Fibroblast of lung (primary cell): ENCODE measurements at regions not wholly inside any gene's neighbourhood (a gene's known extent, or its start where the extent isn't known, plus 50 kb on each side); places are given as distances from the start of the nearest gene placed in this dataset.

ENCODE experiments used
- EZH2 ChIP-seq: IDR thresholded peaks from 2 replicates; pipeline ENCODE4 v1.5.1; 2012; ENCODE audit warnings: low read length, control low read depth, mild to moderate bottlenecking; ENCODE audit errors: missing control alignments
- TF ChIP-seq, protein P1 (sequence below), 2 donors: IDR thresholded peaks in 1 of 2; conservative IDR thresholded peaks in 1 of 2; 1 replicate in 1 of 2; 2 replicates in 1 of 2; pipeline ENCODE4 v1.5.1; 2011 to 2012; ENCODE audit warnings: low read length in 2 of 2, control low read depth in 1 of 2, inconsistent platforms in 1 of 2, low read depth in 1 of 2, mild to moderate bottlenecking in 1 of 2

DNA sequence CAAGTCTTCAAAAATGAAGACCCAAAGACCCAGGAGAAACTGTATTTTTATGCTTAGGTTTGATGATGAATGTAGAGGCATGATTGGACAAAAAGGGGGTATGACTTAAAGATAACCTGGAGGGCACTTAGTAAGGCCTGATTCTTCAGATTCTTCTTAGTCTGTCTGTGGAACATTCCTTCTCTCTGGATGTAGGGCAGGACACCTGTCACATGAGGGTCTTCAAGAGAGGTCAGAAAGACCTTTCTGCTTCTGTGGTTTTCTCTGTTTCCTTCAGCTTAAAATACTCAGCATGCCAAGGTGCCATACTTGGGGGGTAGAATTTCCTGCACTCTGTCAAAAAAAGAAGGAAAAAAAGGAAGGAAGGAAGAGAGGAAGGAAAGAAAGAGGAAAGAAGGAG is 78.1 kb downstream of the BLID start:
- TF ChIP-seq, protein P1, sequence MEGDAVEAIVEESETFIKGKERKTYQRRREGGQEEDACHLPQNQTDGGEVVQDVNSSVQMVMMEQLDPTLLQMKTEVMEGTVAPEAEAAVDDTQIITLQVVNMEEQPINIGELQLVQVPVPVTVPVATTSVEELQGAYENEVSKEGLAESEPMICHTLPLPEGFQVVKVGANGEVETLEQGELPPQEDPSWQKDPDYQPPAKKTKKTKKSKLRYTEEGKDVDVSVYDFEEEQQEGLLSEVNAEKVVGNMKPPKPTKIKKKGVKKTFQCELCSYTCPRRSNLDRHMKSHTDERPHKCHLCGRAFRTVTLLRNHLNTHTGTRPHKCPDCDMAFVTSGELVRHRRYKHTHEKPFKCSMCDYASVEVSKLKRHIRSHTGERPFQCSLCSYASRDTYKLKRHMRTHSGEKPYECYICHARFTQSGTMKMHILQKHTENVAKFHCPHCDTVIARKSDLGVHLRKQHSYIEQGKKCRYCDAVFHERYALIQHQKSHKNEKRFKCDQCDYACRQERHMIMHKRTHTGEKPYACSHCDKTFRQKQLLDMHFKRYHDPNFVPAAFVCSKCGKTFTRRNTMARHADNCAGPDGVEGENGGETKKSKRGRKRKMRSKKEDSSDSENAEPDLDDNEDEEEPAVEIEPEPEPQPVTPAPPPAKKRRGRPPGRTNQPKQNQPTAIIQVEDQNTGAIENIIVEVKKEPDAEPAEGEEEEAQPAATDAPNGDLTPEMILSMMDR (conservative IDR thresholded peaks at IDR 0.05 in 1 of 2, IDR thresholded peaks at IDR 0.05 in 1 of 2; ENCODE audit: low read depth in 1 of 2, low read length in 2 of 2), result no peak
- TF ChIP-seq EZH2, result no peak
